ENCODE measurements at regions not wholly inside any gene's neighbourhood (a gene's known extent, or its start where the extent isn't known, plus 50 kb on each side); places are given as distances from the start of the nearest gene placed in this dataset.
"Not testable (repeated sequence)": the region's sequence is repeated elsewhere in the genome, so short reads cannot be mapped to it uniquely, and the experiment has no call there.

- DNase-seq, result no peak
These were observed 101.3 kb downstream of the AKAP11 start for GRCh38 chr13:42373048-42373812.

- DNase-seq, result no peak
These were observed 103.7 kb downstream of the AKAP11 start for GRCh38 chr13:42375663-42376062.

DNA sequence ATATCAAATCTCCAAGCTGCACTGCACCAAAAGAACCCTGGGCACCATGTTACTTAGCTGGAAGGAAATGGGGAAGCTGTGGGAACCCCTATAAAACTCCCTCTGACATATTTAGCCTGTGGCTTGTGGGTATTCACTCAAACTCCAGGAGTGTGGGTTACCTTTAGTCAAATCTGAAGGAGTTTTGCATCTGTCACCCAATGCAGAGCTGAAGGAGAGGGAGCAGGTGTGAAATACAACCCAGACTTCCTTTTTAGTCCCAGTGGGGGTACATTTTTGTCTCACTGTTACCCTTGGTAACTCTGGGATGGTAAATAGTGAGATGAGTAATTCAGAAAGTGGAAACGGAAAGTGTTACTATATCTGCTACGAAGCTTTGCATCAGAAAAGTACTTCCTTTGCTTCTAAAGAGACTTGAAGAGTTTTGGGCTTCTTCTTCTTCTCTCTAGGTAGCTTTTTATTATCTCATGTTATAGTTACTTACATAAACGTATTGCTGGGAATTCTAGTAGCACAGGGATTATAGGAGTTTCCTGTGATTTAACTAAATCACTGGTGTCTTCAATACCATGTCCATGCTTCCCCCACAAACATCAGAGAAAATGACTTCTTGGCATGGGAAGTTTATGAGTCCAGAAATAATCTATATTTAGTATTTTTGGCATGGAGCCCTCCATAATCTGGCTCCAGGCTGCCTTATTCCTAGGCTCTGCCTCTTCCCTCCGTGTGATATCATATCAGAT lies 105.9 kb downstream of the AKAP11 start:
- no peak for DNase-seq

- no peak for DNase-seq
These were observed 106.4 kb downstream of the AKAP11 start for GRCh38 chr13:42378383-42378780.

DNA sequence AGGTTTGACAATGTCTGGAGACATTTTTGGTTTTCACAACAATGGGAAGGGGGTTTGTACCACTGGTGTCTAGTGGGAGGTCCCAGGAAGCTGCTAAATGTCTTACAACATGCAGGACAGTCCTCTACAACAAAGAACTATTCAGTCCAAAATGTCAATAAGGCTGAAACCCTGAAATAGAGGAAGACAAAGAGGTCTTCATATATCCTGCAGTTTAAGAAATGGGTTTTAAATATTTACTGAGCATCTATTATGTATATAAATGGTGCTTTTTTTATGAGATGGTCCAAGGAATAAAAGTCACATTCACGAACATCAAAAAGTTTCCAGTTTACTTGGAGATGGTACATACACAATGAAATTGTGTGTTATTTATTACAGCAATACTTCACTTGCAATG lies 107.3 kb downstream of the AKAP11 start:
- no peak for DNase-seq

DNA sequence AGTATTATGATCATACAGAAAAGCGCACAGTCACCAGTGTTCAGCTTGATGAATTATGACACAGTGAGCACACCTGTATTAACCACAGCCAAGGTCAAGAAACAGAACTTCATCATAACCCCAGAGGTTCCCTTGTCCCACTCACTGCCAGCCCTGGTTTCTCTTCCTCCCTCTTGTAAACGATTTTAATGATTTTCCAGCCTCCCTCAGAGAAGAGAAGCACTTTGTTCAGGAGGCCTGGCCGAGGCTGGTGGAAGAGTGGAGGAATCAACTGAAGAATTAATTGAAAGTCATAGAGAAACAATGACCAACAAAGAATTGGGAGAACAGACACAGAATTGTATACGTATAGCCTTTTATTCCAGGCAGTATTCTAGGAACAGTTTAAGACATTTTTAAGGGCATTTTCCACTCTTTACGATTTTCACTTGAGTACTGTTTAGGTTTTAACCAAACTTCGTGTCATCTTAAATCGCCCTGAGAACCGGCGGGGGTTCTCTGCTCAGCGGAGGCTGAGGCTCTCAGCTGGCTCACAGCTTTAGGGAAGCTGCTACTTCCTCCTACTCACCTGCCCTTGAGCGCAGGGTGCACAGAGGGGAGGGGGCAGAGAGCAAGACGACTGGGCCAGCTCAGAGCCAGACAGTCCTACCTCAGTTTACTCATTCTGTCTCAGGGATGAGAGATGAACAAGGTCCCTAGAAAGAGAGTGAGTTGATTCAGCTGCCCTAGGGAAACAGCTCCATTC lies 108.6 kb downstream of the AKAP11 start:
- DNase-seq, result no peak

- DNase-seq, result no peak
These were observed 109.1 kb downstream of the AKAP11 start for GRCh38 chr13:42381165-42381425.

DNA sequence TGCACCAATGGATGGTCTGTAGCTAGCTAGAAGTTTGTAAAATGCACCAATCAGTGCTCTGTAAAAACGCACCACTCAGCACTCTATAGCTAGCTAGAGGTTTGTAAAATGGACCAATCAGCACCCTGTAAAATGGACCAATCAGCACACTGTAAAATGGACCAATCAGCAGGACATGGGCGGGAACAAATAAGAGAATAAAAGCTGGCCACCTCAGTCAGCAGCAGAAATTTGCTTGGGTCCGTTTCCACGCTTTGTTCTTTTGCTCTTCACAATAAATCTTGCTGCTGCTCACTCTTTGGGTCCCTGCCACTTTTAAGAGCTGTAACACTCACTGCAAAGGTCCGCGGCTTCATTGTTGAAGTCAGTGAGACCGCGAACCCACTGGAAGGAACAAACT lies 109.5 kb downstream of the AKAP11 start:
- DNase-seq, result not testable (repeated sequence)

GRCh38 chr13:42383025-42383424 lies 111.1 kb downstream of the AKAP11 start:
- no peak for DNase-seq

- DNase-seq, result no peak
These were observed 112.3 kb downstream of the AKAP11 start for GRCh38 chr13:42384265-42384664.

GRCh38 chr13:42388326-42388725 lies 116.4 kb downstream of the AKAP11 start:
- no peak for DNase-seq

GRCh38 chr13:42389041-42389440 lies 117.1 kb downstream of the AKAP11 start:
- no peak for DNase-seq

DNA sequence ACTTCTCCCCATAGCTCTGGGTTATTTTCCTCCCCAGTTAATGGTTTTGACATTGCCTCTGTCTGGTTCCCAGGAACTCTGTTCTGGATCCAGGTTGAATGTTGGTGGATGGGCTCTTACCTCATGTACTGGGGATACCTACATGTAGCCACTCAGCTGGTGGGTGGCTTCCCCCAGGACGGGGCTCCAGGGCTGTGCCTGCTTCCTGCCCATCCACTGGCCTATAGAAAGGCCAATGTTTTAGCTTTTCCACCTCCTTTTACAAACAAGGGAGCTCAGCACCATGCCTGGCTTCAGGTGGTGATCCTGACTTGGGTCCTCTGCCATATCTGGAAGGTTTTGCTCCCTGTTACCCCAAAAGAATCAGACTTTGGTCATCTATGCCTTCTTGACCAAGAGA lies 120.2 kb downstream of the AKAP11 start:
- DNase-seq, result no peak

GRCh38 chr13:42392716-42393572 lies 121.0 kb downstream of the AKAP11 start:
- no peak for DNase-seq

- no peak for DNase-seq
These were observed 121.8 kb downstream of the AKAP11 start for GRCh38 chr13:42393573-42394360.

- DNase-seq, result no peak
These were observed 122.4 kb downstream of the AKAP11 start for GRCh38 chr13:42394361-42394708.

- no peak for DNase-seq
These were observed 122.7 kb downstream of the AKAP11 start for GRCh38 chr13:42394711-42395085.

- DNase-seq, result no peak
These were observed 123.3 kb downstream of the AKAP11 start for GRCh38 chr13:42395086-42395821.

GRCh38 chr13:42396501-42396900 lies 124.5 kb downstream of the AKAP11 start:
- DNase-seq, result no peak

- no peak for DNase-seq
These were observed 125.1 kb downstream of the AKAP11 start for GRCh38 chr13:42396901-42397655.

All from C1 segment of cervical spinal cord (tissue), 14 donors.